Nephron (organoid): ENCODE measurements at regions not wholly inside any gene's neighbourhood (a gene's known extent, or its start where the extent isn't known, plus 50 kb on each side); places are given as distances from the start of the nearest gene placed in this dataset.

Experiments used
- H3K27ac Mint-ChIP-seq, 3 experiments: 2 replicates each; pipeline ENCODE4 v1.8.0; 2020; ENCODE audit warnings: mixed read lengths in 3 of 3, mild to moderate bottlenecking in 2 of 3, moderate library complexity in 1 of 3
- H3K27me3 Mint-ChIP-seq: 2 replicates; pipeline ENCODE4 v1.8.0; 2021; ENCODE audit warnings: low read depth, mild to moderate bottlenecking, moderate library complexity, mixed read lengths
- H3K36me3 Mint-ChIP-seq: 2 replicates; pipeline ENCODE4 v1.8.0; 2020; ENCODE audit warnings: low read depth, mixed read lengths
- H3K4me1 Mint-ChIP-seq: 2 replicates; pipeline ENCODE4 v1.8.0; 2020; ENCODE audit warnings: mixed read lengths
- H3K4me3 Mint-ChIP-seq, 3 experiments: 2 replicates each; pipeline ENCODE4 v1.8.0; 2020; ENCODE audit warnings: mild to moderate bottlenecking in 3 of 3, mixed read lengths in 3 of 3, moderate library complexity in 2 of 3
- H3K9me3 Mint-ChIP-seq: 2 replicates; pipeline ENCODE4 v1.8.0; 2020; ENCODE audit warnings: mixed read lengths
- CTCF ChIP-seq, 3 experiments: fragments of 200-600 bp; sonication (generic); IDR thresholded peaks; one replicate each; pipeline ENCODE4 v1.5.0; 2021; ENCODE audit warnings: antibody characterized with exemption in 3 of 3; ENCODE audit not compliant: unreplicated experiment in 3 of 3

- no peaks in the 10 kb centered on the region for H3K36me3 Mint-ChIP-seq
- peaks cover 6% of the 10 kb centered on the region for H3K4me1 Mint-ChIP-seq
- no peaks in the 10 kb centered on the region for H3K27me3 Mint-ChIP-seq
- H3K27ac Mint-ChIP-seq: no peak overlapping the region
- H3K4me3 Mint-ChIP-seq: no peak overlapping the region
- TF ChIP-seq CTCF (IDR thresholded peaks at IDR 0.05; ENCODE audit: unreplicated experiment in 3 of 3): no peak
- no peaks in the 10 kb centered on the region for H3K9me3 Mint-ChIP-seq
Observed at GRCh38 chr6:95660544-95660943, 83.2 kb downstream of the MANEA start.

- Mint-ChIP-seq H3K4me1 (no peaks in the 10 kb centered on the region), H3K36me3 (no peaks in the 10 kb centered on the region), H3K9me3 (peaks cover 5% of the 10 kb centered on the region), H3K27ac (no peak overlapping the region), H3K4me3 (no peak overlapping the region), H3K27me3 (no peaks in the 10 kb centered on the region)
- no peak for TF ChIP-seq CTCF (IDR thresholded peaks at IDR 0.05; ENCODE audit: unreplicated experiment in 3 of 3)
Observed at GRCh38 chr6:95670011-95670463, 92.7 kb downstream of the MANEA start.

GRCh38 chr6:95676011-95676628, 98.8 kb downstream of the MANEA start:
- no peaks in the 10 kb centered on the region for H3K4me1 Mint-ChIP-seq
- H3K36me3 Mint-ChIP-seq: no peaks in the 10 kb centered on the region
- no peak overlapping the region for H3K27ac Mint-ChIP-seq
- H3K4me3 Mint-ChIP-seq: no peak overlapping the region
- no peaks in the 10 kb centered on the region for H3K27me3 Mint-ChIP-seq
- H3K9me3 Mint-ChIP-seq: no peaks in the 10 kb centered on the region
- TF ChIP-seq CTCF (IDR thresholded peaks at IDR 0.05; ENCODE audit: unreplicated experiment in 3 of 3): no peak

- H3K4me1 Mint-ChIP-seq: peaks cover 5% of the 10 kb centered on the region
- H3K27ac Mint-ChIP-seq: no peak overlapping the region
- no peak overlapping the region for H3K4me3 Mint-ChIP-seq
- no peaks in the 10 kb centered on the region for H3K27me3 Mint-ChIP-seq
- no peaks in the 10 kb centered on the region for H3K36me3 Mint-ChIP-seq
- no peak for TF ChIP-seq CTCF (IDR thresholded peaks at IDR 0.05; ENCODE audit: unreplicated experiment in 3 of 3)
- no peaks in the 10 kb centered on the region for H3K9me3 Mint-ChIP-seq
Observed at GRCh38 chr6:95679981-95680380, 102.6 kb downstream of the MANEA start.

GRCh38 chr6:95681736-95682135, 104.4 kb downstream of the MANEA start:
- no peaks in the 10 kb centered on the region for H3K9me3 Mint-ChIP-seq
- H3K27ac Mint-ChIP-seq: no peak overlapping the region
- H3K27me3 Mint-ChIP-seq: no peaks in the 10 kb centered on the region
- H3K4me3 Mint-ChIP-seq: no peak overlapping the region
- H3K4me1 Mint-ChIP-seq: peaks cover 5% of the 10 kb centered on the region
- H3K36me3 Mint-ChIP-seq: no peaks in the 10 kb centered on the region
- TF ChIP-seq CTCF (IDR thresholded peaks at IDR 0.05; ENCODE audit: unreplicated experiment in 3 of 3): no peak

- Mint-ChIP-seq H3K27me3 (no peaks in the 10 kb centered on the region), H3K4me1 (peaks cover 5% of the 10 kb centered on the region), H3K4me3 (no peak overlapping the region), H3K9me3 (no peaks in the 10 kb centered on the region), H3K36me3 (no peaks in the 10 kb centered on the region), H3K27ac (no peak overlapping the region)
- TF ChIP-seq CTCF (IDR thresholded peaks at IDR 0.05; ENCODE audit: unreplicated experiment in 3 of 3): no peak
Observed at GRCh38 chr6:95682476-95682875, 105.1 kb downstream of the MANEA start.
